Heart left ventricle (tissue), 16 donors: ENCODE measurements at regions not wholly inside any gene's neighbourhood (a gene's known extent, or its start where the extent isn't known, plus 50 kb on each side); places are given as distances from the start of the nearest gene placed in this dataset.
A peak's percentile ranks its signal among the peaks of the same experiment; 100 is the strongest.

Experiments used
- ATAC-seq, 4 donors: fragments of 200-7000 bp; cut with Tn5 transposase; one replicate each; pipeline ENCODE4 v1.9.1; 2020 to 2022; ENCODE audit warnings: moderate library complexity in 4 of 4, mild to moderate bottlenecking in 3 of 4, moderate number of reproducible peaks in 1 of 4
- DNase-seq, 5 donors: peaks; one replicate each; pipeline ENCODE4 v3.0.0-alpha.2; 2020
- H3K27ac ChIP-seq, 12 donors: fragments of 200-600 bp; sonication (generic) in 4 of 12; one replicate each; pipeline versions ENCODE4 v1.5.0 to v1.8.0; 2016 to 2022; ENCODE audit warnings: mild to moderate bottlenecking in 2 of 12
- H3K27me3 ChIP-seq, 9 donors: fragments of 200-600 bp; sonication (generic) in 2 of 9; one replicate each; pipeline versions ENCODE4 v1.5.1 to v1.8.0; 2016 to 2022; ENCODE audit warnings: mild to moderate bottlenecking in 3 of 9
- H3K36me3 ChIP-seq, 9 donors: fragments of 200-600 bp; sonication (generic) in 2 of 9; one replicate each; pipeline versions ENCODE4 v1.5.0 to v1.8.0; 2018 to 2022; ENCODE audit warnings: mild to moderate bottlenecking in 2 of 9
- H3K4me1 ChIP-seq, 12 donors: fragments of 200-600 bp; sonication (generic) in 4 of 12; one replicate each; pipeline versions ENCODE4 v1.5.0 to v1.8.0; 2016 to 2022; ENCODE audit warnings: mild to moderate bottlenecking in 3 of 12
- H3K4me3 ChIP-seq, 12 donors: fragments of 200-600 bp; sonication (generic) in 4 of 12; one replicate each; pipeline versions ENCODE4 v1.5.0 to v1.8.0; 2017 to 2022; ENCODE audit warnings: mild to moderate bottlenecking in 9 of 12, moderate library complexity in 4 of 12
- H3K9me3 ChIP-seq, 12 donors: fragments of 200-600 bp; sonication (generic) in 4 of 12; one replicate each; pipeline versions ENCODE4 v1.5.0 to v1.8.0; 2016 to 2022; ENCODE audit warnings: mild to moderate bottlenecking in 1 of 12
- CTCF ChIP-seq, 12 donors: fragments of 200-600 bp; sonication (generic) in 4 of 12; IDR thresholded peaks; one replicate each; pipeline versions ENCODE4 v1.5.0 to v1.8.0; 2018 to 2022; ENCODE audit warnings: antibody characterized with exemption in 12 of 12, mild to moderate bottlenecking in 5 of 12
- POLR2A ChIP-seq, 2 donors: fragments of 450-650 bp; IDR thresholded peaks; one replicate each; pipeline ENCODE4 v1.6.1; 2017; ENCODE audit warnings: antibody characterized with exemption in 2 of 2, mild to moderate bottlenecking in 2 of 2, moderate library complexity in 2 of 2
- WGBS, 4 donors: extraction: QIAGEN DNeasy Blood & Tissue Kit in 2 of 4; methylation state at CpG; one replicate each; pipeline versions ENCODE4 v1.1.5 to v1.1.7; 2013 to 2018; 5-methylcytosine and 5-hydroxymethylcytosine counted together
- intact Hi-C, 10 donors: fragments of 100-400 bp; cut with DNase I; formaldehyde crosslinking; loops; one replicate each; pipeline versions ENCODE4 v1.11.1 to v1.14.2; 2022
- donor health status: ischemic (EF 13 %, LVEDD 7.1; RV severe dilation, severe dysfunction).
- donor health status: healthy with polysubstance abuse.
- donor health status: DM: no; HTN: yes; CAD: no.
- donor health status: DM: no; HTN: no; CAD: no.
- donor health status: ischemic (EF 25% LVEDD 6.9; RV normal size, moderate dysfunction).
- donor health status: ischemic (EF 25% LVEDD 5.7; RV mildly dilated, moderate dysfunction).
- donor health status: healthy.
- donor health status: DM: yes; HTN: yes; CAD: no.
- donor health status: ischemic (EF 35%, LVEDD 5.7; RV mildly dilated, moderate dysfunction).
- donor health status: nonischemic (EF 11% LVEDD 7.7; RV severe dilation, severe dysfunction).
- donor health status: DM: yes; HTN: yes; CAD: no.
- donor health status: PGD.
- donor health status: ischemic (EF 29% LVEDD 5.4; RV normal size, mild dysfunction).
- donor health status: nonischemic (EF 23%, LVEDD 6.1; RV moderate dilation, normal function).

GRCh38 chr11:122294041-122294440 is 178.0 kb upstream of the BLID start:
- WGBS, 4 donors = 64 to 66% (median 65%) methylated on average over 3 of the region's 3 CpGs
- peaks cover 0 to 4% (median 0%) of the 10 kb centered on the region in 12 donors for H3K4me1 ChIP-seq
- peak overlapping the region in 1 of 12 donors; percentile 13 for H3K27ac ChIP-seq
- peaks cover 0 to 32% (median 8%) of the 10 kb centered on the region in 12 donors for H3K9me3 ChIP-seq
- no peak overlapping the region for H3K4me3 ChIP-seq
- DNase-seq (no peak), ATAC-seq (no peak)
- TF ChIP-seq POLR2A (IDR thresholded peaks at IDR 0.05) (no peak), CTCF (IDR thresholded peaks at IDR 0.05) (no peak)
- no peaks in the 10 kb centered on the region for H3K27me3 ChIP-seq
- intact Hi-C loops = loop anchor here in 5 of 10 donors (5.0 to 10.0 kb wide), 2 partner anchors 213 to 639 kb away; no protein-coding TSS in a partner anchor
- H3K36me3 ChIP-seq = peaks cover 0 to 7% (median 0%) of the 10 kb centered on the region in 9 donors

- H3K27ac ChIP-seq = peak overlapping the region in 2 of 12 donors; percentile 12 to 13
- DNase-seq (no peak), ATAC-seq (peak in 3 of 4 donors; percentile 51 to 69 (median 61))
- peaks cover 0 to 4% (median 0%) of the 10 kb centered on the region in 12 donors for H3K4me1 ChIP-seq
- WGBS, 4 donors = 64 to 76% (median 74%) methylated on average over 5 of the region's 5 CpGs
- peaks cover 0 to 7% (median 0%) of the 10 kb centered on the region in 9 donors for H3K36me3 ChIP-seq
- TF ChIP-seq POLR2A (IDR thresholded peaks at IDR 0.05) (no peak), CTCF (IDR thresholded peaks at IDR 0.05) (peak in 10 of 12 donors; percentile 29 to 60 (median 42))
- no peaks in the 10 kb centered on the region for H3K27me3 ChIP-seq
- intact Hi-C loops = loop anchor here in 9 of 10 donors (2.0 to 10.0 kb wide), 4 partner anchors 211 to 639 kb away; no protein-coding TSS in a partner anchor
- H3K9me3 ChIP-seq = peaks cover 0 to 26% (median 4%) of the 10 kb centered on the region in 12 donors
- no peak overlapping the region for H3K4me3 ChIP-seq
These were observed 177.4 kb upstream of the BLID start for GRCh38 chr11:122293296-122294023.

- intact Hi-C loops = no loop called here
- DNase-seq (no peak), ATAC-seq (no peak)
- Histone ChIP-seq H3K4me1 (peaks cover 0 to 3% (median 0%) of the 10 kb centered on the region in 12 donors), H3K36me3 (peaks cover 0 to 7% (median 0%) of the 10 kb centered on the region in 9 donors), H3K27ac (no peak overlapping the region), H3K4me3 (no peak overlapping the region), H3K27me3 (no peaks in the 10 kb centered on the region), H3K9me3 (no peaks in the 10 kb centered on the region)
- WGBS, 4 donors = 48 to 70% (median 56%) methylated on average over 11 of the region's 11 CpGs
- no peak for TF ChIP-seq CTCF (IDR thresholded peaks at IDR 0.05)
- TF ChIP-seq POLR2A (IDR thresholded peaks at IDR 0.05) = no peak
These were observed 171.4 kb upstream of the BLID start for GRCh38 chr11:122287401-122287800.

- no peaks in the 10 kb centered on the region for H3K36me3 ChIP-seq
- 93 to 96% (median 96%) methylated on average over 8 of the region's 8 CpGs for WGBS, 4 donors
- DNase-seq (no peak), ATAC-seq (no peak)
- TF ChIP-seq POLR2A (IDR thresholded peaks at IDR 0.05) = no peak
- no peak for TF ChIP-seq CTCF (IDR thresholded peaks at IDR 0.05)
- H3K27me3 ChIP-seq = no peaks in the 10 kb centered on the region
- peaks cover 0 to 3% (median 0%) of the 10 kb centered on the region in 12 donors for H3K4me1 ChIP-seq
- no peaks in the 10 kb centered on the region for H3K9me3 ChIP-seq
- H3K4me3 ChIP-seq = no peak overlapping the region
- intact Hi-C loops = no loop called here
- H3K27ac ChIP-seq = no peak overlapping the region
These were observed 169.3 kb upstream of the BLID start for GRCh38 chr11:122285070-122285988.
